ENCODE measurements at regions not wholly inside any gene's neighbourhood (a gene's known extent, or its start where the extent isn't known, plus 50 kb on each side); places are given as distances from the start of the nearest gene placed in this dataset.

GRCh38 chr1:37281354-37281753 is 193.0 kb upstream of the ZC3H12A start:
- no peak for DNase-seq (ENCODE audit: low read depth)
- in situ Hi-C loops (cut with HindIII; ENCODE audit: low sequenced_read_pairs): no loop called here

DNA sequence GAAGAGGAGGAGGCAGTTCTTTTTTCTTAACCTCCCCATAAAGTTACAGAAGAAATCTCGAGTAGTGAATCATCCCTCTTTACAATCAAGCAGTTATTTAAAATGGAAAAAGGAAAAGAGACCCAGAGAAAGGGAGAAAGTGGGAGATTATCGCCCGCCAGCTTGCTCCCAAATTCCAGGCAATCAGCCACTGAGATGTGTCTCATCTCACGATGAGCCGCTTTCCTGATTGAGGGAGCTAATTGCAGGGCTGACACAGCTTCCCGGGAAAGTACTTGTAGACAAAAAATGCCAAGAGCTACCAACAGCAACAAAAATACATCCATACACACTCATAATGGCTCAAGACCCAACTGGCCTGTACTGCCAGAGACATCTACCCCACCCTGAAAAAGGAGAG is 191.6 kb upstream of the ZC3H12A start:
- in situ Hi-C loops (cut with HindIII; ENCODE audit: low sequenced_read_pairs): no loop called here
- no peak for DNase-seq (ENCODE audit: low read depth)
- H3K4me3 ChIP-seq (ENCODE audit: low read depth, low read length): no peak overlapping the region
- no peak for TF ChIP-seq CTCF (IDR thresholded peaks at IDR 0.05; ENCODE audit: low read depth, low read length, missing control alignments)

More at GRCh38 chr1:37281354-37281753, 193.0 kb upstream of the ZC3H12A start:
- H3K4me3 ChIP-seq (ENCODE audit: low read depth, low read length): no peak overlapping the region
- TF ChIP-seq CTCF (IDR thresholded peaks at IDR 0.05; ENCODE audit: low read depth, low read length, missing control alignments): no peak

DNA sequence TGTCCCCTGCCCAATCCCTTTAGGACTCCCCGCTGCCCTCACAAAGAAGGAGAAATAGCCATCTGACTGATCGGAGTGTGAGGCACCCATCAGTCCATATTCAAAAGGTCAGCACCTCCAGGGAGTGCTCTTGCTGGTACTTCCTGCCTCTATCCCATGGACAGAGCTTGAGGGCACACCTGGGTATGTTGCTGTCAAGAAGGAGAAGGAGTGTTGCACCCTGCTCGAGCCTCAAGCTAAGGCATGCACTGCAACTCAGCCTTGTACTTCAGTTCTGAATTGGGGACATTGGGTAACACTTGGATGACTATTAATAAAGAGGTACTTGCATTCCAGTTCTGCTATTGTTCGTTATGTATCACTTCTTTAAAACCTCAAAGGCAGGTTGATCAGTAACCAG is 190.3 kb upstream of the ZC3H12A start:
- DNase-seq (ENCODE audit: low read depth): no peak
- H3K4me3 ChIP-seq (ENCODE audit: low read depth, low read length): no peak overlapping the region
- in situ Hi-C loops (cut with HindIII; ENCODE audit: low sequenced_read_pairs): no loop called here
- TF ChIP-seq CTCF (IDR thresholded peaks at IDR 0.05; ENCODE audit: low read depth, low read length, missing control alignments): no peak

GRCh38 chr1:37286881-37287280 is 187.5 kb upstream of the ZC3H12A start:
- no peak overlapping the region for H3K4me3 ChIP-seq (ENCODE audit: low read depth, low read length)
- no peak for TF ChIP-seq CTCF (IDR thresholded peaks at IDR 0.05; ENCODE audit: low read depth, low read length, missing control alignments)
- no peak for DNase-seq (ENCODE audit: low read depth)
- in situ Hi-C loops (cut with HindIII; ENCODE audit: low sequenced_read_pairs): no loop called here

DNA sequence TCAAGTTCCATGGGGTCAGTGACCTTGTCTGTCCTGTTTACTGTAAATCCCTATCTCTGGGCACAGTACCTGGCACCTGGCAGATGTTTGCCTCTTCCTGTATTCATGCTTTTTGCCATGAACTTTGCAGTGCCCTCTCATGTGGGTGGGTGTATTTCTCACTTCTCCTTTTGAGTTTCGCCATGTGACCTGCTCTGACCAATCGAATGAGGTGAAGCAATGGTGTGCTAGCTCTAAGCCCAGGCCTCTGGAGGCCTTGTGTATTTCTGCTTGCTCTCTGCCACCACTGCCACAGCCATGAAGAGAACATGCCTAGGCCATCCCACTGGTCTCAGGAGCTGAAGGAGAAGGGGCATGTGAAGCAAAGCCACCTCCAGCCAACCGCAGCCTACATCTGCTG is 185.5 kb upstream of the ZC3H12A start:
- in situ Hi-C loops (cut with HindIII; ENCODE audit: low sequenced_read_pairs): no loop called here
- TF ChIP-seq CTCF (IDR thresholded peaks at IDR 0.05; ENCODE audit: low read depth, low read length, missing control alignments): no peak
- no peak for DNase-seq (ENCODE audit: low read depth)

DNA sequence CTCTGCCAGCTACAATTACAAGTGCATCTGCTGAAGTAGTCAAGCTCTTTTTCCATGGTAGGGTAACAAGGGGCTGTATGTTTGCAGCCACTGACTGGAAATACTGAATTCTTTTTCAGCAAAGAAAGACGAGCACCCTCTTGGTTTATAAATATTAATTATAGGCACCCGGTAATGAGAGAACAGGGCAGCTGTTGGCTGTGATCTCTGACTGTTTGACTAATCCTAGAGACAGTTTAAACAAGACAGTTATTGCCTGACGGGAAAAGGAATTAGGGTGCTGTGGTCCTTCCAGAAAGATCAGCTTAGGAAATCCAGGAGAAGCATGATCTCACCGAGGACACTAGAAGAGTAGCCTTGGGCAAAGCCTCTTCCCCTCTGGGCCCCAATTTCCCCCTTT is 183.7 kb upstream of the ZC3H12A start:
- no peak for TF ChIP-seq CTCF (IDR thresholded peaks at IDR 0.05; ENCODE audit: low read depth, low read length, missing control alignments)
- no peak overlapping the region for H3K4me3 ChIP-seq (ENCODE audit: low read depth, low read length)
- in situ Hi-C loops (cut with HindIII; ENCODE audit: low sequenced_read_pairs): no loop called here
- no peak for DNase-seq (ENCODE audit: low read depth)

More for the DNA sequence above, 185.5 kb upstream of the ZC3H12A start:
- no peak overlapping the region for H3K4me3 ChIP-seq (ENCODE audit: low read depth, low read length)

GRCh38 chr1:37292789-37293188 is 181.6 kb upstream of the ZC3H12A start:
- H3K4me3 ChIP-seq (ENCODE audit: low read depth, low read length): no peak overlapping the region
- in situ Hi-C loops (cut with HindIII; ENCODE audit: low sequenced_read_pairs): no loop called here
- no peak for DNase-seq (ENCODE audit: low read depth)
- TF ChIP-seq CTCF (IDR thresholded peaks at IDR 0.05; ENCODE audit: low read depth, low read length, missing control alignments): no peak

Data from astrocyte of the cerebellum (primary cell).